Neutrophil (primary cell): ENCODE measurements at regions not wholly inside any gene's neighbourhood (a gene's known extent, or its start where the extent isn't known, plus 50 kb on each side); places are given as distances from the start of the nearest gene placed in this dataset.

Experiments used
- H3K27ac ChIP-seq: fragments of 200-600 bp; sonication (generic); 2 replicates; pipeline ENCODE4 v1.5.1; 2016; ENCODE audit warnings: mild to moderate bottlenecking, moderate library complexity
- H3K27me3 ChIP-seq: fragments of 200-600 bp; sonication (generic); 2 replicates; pipeline ENCODE4 v1.6.0; 2016; ENCODE audit warnings: mild to moderate bottlenecking
- H3K36me3 ChIP-seq: fragments of 200-600 bp; sonication (generic); 2 replicates; pipeline ENCODE4 v1.5.1; 2017
- H3K4me1 ChIP-seq, 2 experiments: fragments of 200-600 bp in 1 of 2; sonication (generic) in 1 of 2; 1 replicate in 1 of 2; 2 replicates in 1 of 2; pipeline versions ENCODE4 v1.5.1 to v1.6.1; 2013 to 2016; ENCODE audit warnings: low read depth in 1 of 2, low read length in 1 of 2, mild to moderate bottlenecking in 1 of 2, moderate library complexity in 1 of 2; ENCODE audit not compliant: control insufficient read depth in 1 of 2, insufficient read depth in 1 of 2
- H3K4me3 ChIP-seq, 2 experiments: fragments of 200-600 bp in 1 of 2; sonication (generic) in 1 of 2; 1 replicate in 1 of 2; 2 replicates in 1 of 2; pipeline ENCODE4 v1.5.1; 2013 to 2016; ENCODE audit warnings: low read depth in 1 of 2, low read length in 1 of 2, mild to moderate bottlenecking in 1 of 2, moderate library complexity in 1 of 2
- H3K9me3 ChIP-seq: fragments of 200-600 bp; sonication (generic); 2 replicates; pipeline ENCODE4 v1.5.1; 2016
- CTCF ChIP-seq: fragments of 200-600 bp; sonication (generic); IDR thresholded peaks from 2 replicates; pipeline ENCODE4 v1.5.1; 2016; ENCODE audit warnings: antibody characterized with exemption

DNA sequence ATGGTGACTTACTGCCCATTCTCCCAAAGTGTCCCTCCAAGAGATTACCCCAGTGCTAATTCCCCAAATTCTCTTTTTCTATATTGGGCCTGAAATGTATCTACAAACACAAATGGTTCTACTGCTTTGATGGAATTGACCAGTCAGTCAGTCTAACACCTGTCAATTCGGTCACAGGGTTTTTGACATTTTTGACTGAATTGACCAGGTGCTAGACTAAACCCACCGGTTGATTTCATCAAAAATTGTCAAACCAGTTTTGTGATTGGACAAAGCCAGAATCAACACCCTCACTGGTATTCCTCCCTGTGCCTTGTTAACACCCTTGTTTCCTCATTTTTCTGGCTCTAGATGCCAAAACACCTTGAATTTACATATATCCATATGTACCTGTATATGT lies 398.4 kb upstream of the NR2F2 start:
- Histone ChIP-seq H3K4me3 (no peak overlapping the region), H3K4me1 (no peaks in the 10 kb centered on the region), H3K27me3 (no peaks in the 10 kb centered on the region), H3K36me3 (no peaks in the 10 kb centered on the region), H3K9me3 (no peaks in the 10 kb centered on the region), H3K27ac (no peak overlapping the region)
- TF ChIP-seq CTCF, result no peak

GRCh38 chr15:95932676-95933075 lies 397.8 kb upstream of the NR2F2 start:
- no peak overlapping the region for H3K4me3 ChIP-seq
- no peaks in the 10 kb centered on the region for H3K9me3 ChIP-seq
- H3K27me3 ChIP-seq, result no peaks in the 10 kb centered on the region
- no peak for TF ChIP-seq CTCF
- no peaks in the 10 kb centered on the region for H3K36me3 ChIP-seq
- no peaks in the 10 kb centered on the region for H3K4me1 ChIP-seq
- H3K27ac ChIP-seq, result no peak overlapping the region

- no peak overlapping the region for H3K4me3 ChIP-seq
- H3K4me1 ChIP-seq, result no peaks in the 10 kb centered on the region
Measured at GRCh38 chr15:95935852-95936251, 394.6 kb upstream of the NR2F2 start.

GRCh38 chr15:95937128-95937528 lies 393.4 kb upstream of the NR2F2 start:
- Histone ChIP-seq H3K27ac (no peak overlapping the region), H3K4me3 (no peak overlapping the region), H3K4me1 (no peaks in the 10 kb centered on the region), H3K27me3 (no peaks in the 10 kb centered on the region), H3K9me3 (no peaks in the 10 kb centered on the region), H3K36me3 (no peaks in the 10 kb centered on the region)
- no peak for TF ChIP-seq CTCF

More at GRCh38 chr15:95935852-95936251, 394.6 kb upstream of the NR2F2 start:
- Histone ChIP-seq H3K9me3 (no peaks in the 10 kb centered on the region), H3K27me3 (no peaks in the 10 kb centered on the region), H3K27ac (no peak overlapping the region), H3K36me3 (no peaks in the 10 kb centered on the region)
- no peak for TF ChIP-seq CTCF

DNA sequence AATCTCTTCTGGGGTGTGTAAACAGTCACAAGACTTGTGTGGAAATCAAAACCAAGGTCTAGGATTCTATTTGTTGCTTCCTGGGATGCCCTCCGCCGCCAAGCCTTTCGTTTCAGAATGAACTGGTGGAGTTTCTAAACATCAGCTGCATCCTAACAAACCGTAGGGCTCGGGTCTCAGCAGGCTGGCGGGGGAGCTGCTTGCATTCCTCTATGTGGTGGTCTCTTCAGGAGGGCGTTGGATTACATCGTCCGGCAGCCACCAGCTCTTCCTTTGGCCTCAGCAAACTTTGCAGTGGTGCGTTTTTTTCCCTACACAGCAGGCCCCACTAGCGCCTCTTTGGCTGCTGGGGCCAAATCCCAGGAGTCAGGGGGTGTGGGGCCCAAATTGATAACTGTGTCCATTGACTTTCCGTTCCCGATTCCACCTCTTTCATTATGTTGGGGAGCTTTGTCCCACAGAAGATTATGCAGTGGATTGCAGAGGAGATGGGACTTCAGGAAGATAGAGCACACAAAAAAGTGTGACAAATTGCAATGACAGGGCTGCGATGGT lies 390.0 kb upstream of the NR2F2 start:
- no peaks in the 10 kb centered on the region for H3K27me3 ChIP-seq
- H3K4me3 ChIP-seq, result no peak overlapping the region
- H3K9me3 ChIP-seq, result no peaks in the 10 kb centered on the region
- no peak for TF ChIP-seq CTCF
- H3K27ac ChIP-seq, result no peak overlapping the region
- no peaks in the 10 kb centered on the region for H3K4me1 ChIP-seq
- no peaks in the 10 kb centered on the region for H3K36me3 ChIP-seq

GRCh38 chr15:95944193-95944592 lies 386.3 kb upstream of the NR2F2 start:
- no peaks in the 10 kb centered on the region for H3K4me1 ChIP-seq
- no peaks in the 10 kb centered on the region for H3K27me3 ChIP-seq
- no peaks in the 10 kb centered on the region for H3K9me3 ChIP-seq
- no peak for TF ChIP-seq CTCF
- H3K4me3 ChIP-seq, result no peak overlapping the region
- H3K36me3 ChIP-seq, result no peaks in the 10 kb centered on the region
- no peak overlapping the region for H3K27ac ChIP-seq
